Loucy (cell line): ENCODE measurements at regions not wholly inside any gene's neighbourhood (a gene's known extent, or its start where the extent isn't known, plus 50 kb on each side); places are given as distances from the start of the nearest gene placed in this dataset.

Experiments used
- CTCF ChIP-seq: fragments of 200-600 bp; sonication (generic); conservative IDR thresholded peaks from 2 replicates; pipeline ENCODE4 v1.5.1; 2014; ENCODE audit warnings: mild to moderate bottlenecking, antibody characterized with exemption, low read length
- EZH2phosphoT487 ChIP-seq: fragments of 200-600 bp; IDR thresholded peaks from 2 replicates; pipeline ENCODE4 v1.6.1; 2018; ENCODE audit warnings: antibody characterized with exemption, mild to moderate bottlenecking, moderate library complexity, borderline replicate concordance

- TF ChIP-seq CTCF (no peak), EZH2phosphoT487 (no peak)
Observed at GRCh38 chr2:55810622-55811020, 113.0 kb downstream of the EFEMP1 start.
